ENCODE measurements at regions not wholly inside any gene's neighbourhood (a gene's known extent, or its start where the extent isn't known, plus 50 kb on each side); places are given as distances from the start of the nearest gene placed in this dataset.
"Not testable (repeated sequence)": the region's sequence is repeated elsewhere in the genome, so short reads cannot be mapped to it uniquely, and the experiment has no call there.

GRCh38 chr3:22836131-22836530, 367.0 kb upstream of the UBE2E2 start:
- Histone ChIP-seq H2AFZ (ENCODE audit: low read length) (no peak overlapping the region), H3K9me3 (ENCODE audit: low read depth, low read length) (no peaks in the 10 kb centered on the region), H3K4me1 (ENCODE audit: insufficient read depth, low read length) (no peaks in the 10 kb centered on the region), H3K27me3 (ENCODE audit: insufficient read depth, low read length) (no peaks in the 10 kb centered on the region), H4K20me1 (ENCODE audit: insufficient read depth, low read length) (no peaks in the 10 kb centered on the region), H3K4me2 (ENCODE audit: insufficient read depth, low read length) (no peak overlapping the region), H3K4me3 (ENCODE audit: insufficient read depth, low read length) (no peak overlapping the region), H3K36me3 (ENCODE audit: insufficient read depth, low read length) (no peaks in the 10 kb centered on the region), H3K79me2 (ENCODE audit: insufficient read depth, low read length) (no peaks in the 10 kb centered on the region), H3K27ac (ENCODE audit: low read depth, low read length) (no peak overlapping the region)
- TF ChIP-seq CTCF (IDR thresholded peaks at IDR 0.05; ENCODE audit: extremely low read depth, low read depth, low read length) = no peak
- no peak for DNase-seq (ENCODE audit: insufficient read length, low spot score, missing footprints)

GRCh38 chr3:22843854-22844253, 359.3 kb upstream of the UBE2E2 start:
- no peak overlapping the region for H3K27ac ChIP-seq (ENCODE audit: low read depth, low read length)
- no peaks in the 10 kb centered on the region for H4K20me1 ChIP-seq (ENCODE audit: insufficient read depth, low read length)
- no peaks in the 10 kb centered on the region for H3K27me3 ChIP-seq (ENCODE audit: insufficient read depth, low read length)
- peaks cover 2% of the 10 kb centered on the region for H3K9me3 ChIP-seq (ENCODE audit: low read depth, low read length)
- no peak for DNase-seq (ENCODE audit: insufficient read length, low spot score, missing footprints)
- TF ChIP-seq CTCF (IDR thresholded peaks at IDR 0.05; ENCODE audit: extremely low read depth, low read depth, low read length) = no peak
- H3K4me3 ChIP-seq (ENCODE audit: insufficient read depth, low read length) = no peak overlapping the region
- no peaks in the 10 kb centered on the region for H3K79me2 ChIP-seq (ENCODE audit: insufficient read depth, low read length)
- H2AFZ ChIP-seq (ENCODE audit: low read length) = no peak overlapping the region
- H3K36me3 ChIP-seq (ENCODE audit: insufficient read depth, low read length) = no peaks in the 10 kb centered on the region
- no peaks in the 10 kb centered on the region for H3K4me1 ChIP-seq (ENCODE audit: insufficient read depth, low read length)
- H3K4me2 ChIP-seq (ENCODE audit: insufficient read depth, low read length) = no peak overlapping the region

- Histone ChIP-seq H3K79me2 (ENCODE audit: insufficient read depth, low read length) (no peaks in the 10 kb centered on the region), H3K9me3 (ENCODE audit: low read depth, low read length) (peaks cover 2% of the 10 kb centered on the region), H3K36me3 (ENCODE audit: insufficient read depth, low read length) (no peaks in the 10 kb centered on the region), H3K4me1 (ENCODE audit: insufficient read depth, low read length) (no peaks in the 10 kb centered on the region), H3K4me3 (ENCODE audit: insufficient read depth, low read length) (no peak overlapping the region), H2AFZ (ENCODE audit: low read length) (no peak overlapping the region), H3K27me3 (ENCODE audit: insufficient read depth, low read length) (no peaks in the 10 kb centered on the region), H3K27ac (ENCODE audit: low read depth, low read length) (no peak overlapping the region), H4K20me1 (ENCODE audit: insufficient read depth, low read length) (no peaks in the 10 kb centered on the region), H3K4me2 (ENCODE audit: insufficient read depth, low read length) (no peak overlapping the region)
- no peak for TF ChIP-seq CTCF (IDR thresholded peaks at IDR 0.05; ENCODE audit: extremely low read depth, low read depth, low read length)
- DNase-seq (ENCODE audit: insufficient read length, low spot score, missing footprints) = no peak
Observed at GRCh38 chr3:22846566-22846965, 356.6 kb upstream of the UBE2E2 start.

GRCh38 chr3:22849583-22849982, 353.5 kb upstream of the UBE2E2 start:
- H3K79me2 ChIP-seq (ENCODE audit: insufficient read depth, low read length); H3K27ac ChIP-seq (ENCODE audit: low read depth, low read length); H3K27me3 ChIP-seq (ENCODE audit: insufficient read depth, low read length); H3K4me1 ChIP-seq (ENCODE audit: insufficient read depth, low read length); H4K20me1 ChIP-seq (ENCODE audit: insufficient read depth, low read length); H3K4me3 ChIP-seq (ENCODE audit: insufficient read depth, low read length); DNase-seq (ENCODE audit: insufficient read length, low spot score, missing footprints); H3K9me3 ChIP-seq (ENCODE audit: low read depth, low read length); H3K36me3 ChIP-seq (ENCODE audit: insufficient read depth, low read length); H3K4me2 ChIP-seq (ENCODE audit: insufficient read depth, low read length); H2AFZ ChIP-seq (ENCODE audit: low read length): not testable (repeated sequence)

GRCh38 chr3:22856811-22857210, 346.3 kb upstream of the UBE2E2 start:
- Histone ChIP-seq H3K79me2 (ENCODE audit: insufficient read depth, low read length) (no peaks in the 10 kb centered on the region), H4K20me1 (ENCODE audit: insufficient read depth, low read length) (no peaks in the 10 kb centered on the region), H3K4me1 (ENCODE audit: insufficient read depth, low read length) (no peaks in the 10 kb centered on the region), H3K9me3 (ENCODE audit: low read depth, low read length) (no peaks in the 10 kb centered on the region), H3K36me3 (ENCODE audit: insufficient read depth, low read length) (no peaks in the 10 kb centered on the region), H3K27ac (ENCODE audit: low read depth, low read length) (no peak overlapping the region), H3K4me2 (ENCODE audit: insufficient read depth, low read length) (no peak overlapping the region), H3K27me3 (ENCODE audit: insufficient read depth, low read length) (no peaks in the 10 kb centered on the region), H2AFZ (ENCODE audit: low read length) (no peak overlapping the region), H3K4me3 (ENCODE audit: insufficient read depth, low read length) (no peak overlapping the region)
- no peak for TF ChIP-seq CTCF (IDR thresholded peaks at IDR 0.05; ENCODE audit: extremely low read depth, low read depth, low read length)
- no peak for DNase-seq (ENCODE audit: insufficient read length, low spot score, missing footprints)
